Gastrocnemius medialis (tissue), 4 donors: ENCODE measurements at regions not wholly inside any gene's neighbourhood (a gene's known extent, or its start where the extent isn't known, plus 50 kb on each side); places are given as distances from the start of the nearest gene placed in this dataset.

Experiments used
- ATAC-seq, 2 donors: fragments of 150-250 bp; one replicate each; pipeline ENCODE4 v1.9.1; 2016
- DNase-seq, 2 donors: peaks; one replicate each; pipeline ENCODE4 v3.0.0-alpha.2; 2019
- H3K27ac ChIP-seq, 4 donors: fragments of 200-600 bp; sonication (generic); 1 replicate in 1 of 4; 2 replicates in 3 of 4; pipeline ENCODE4 v1.5.1; 2016 to 2018; ENCODE audit warnings: mild to moderate bottlenecking in 2 of 4, moderate library complexity in 1 of 4
- H3K27me3 ChIP-seq, 3 donors: fragments of 200-600 bp; sonication (generic) in 2 of 3; 1 replicate in 1 of 3; 2 replicates in 2 of 3; pipeline versions ENCODE4 v1.5.1 to v1.6.0; 2016 to 2019; ENCODE audit warnings: mild to moderate bottlenecking in 1 of 3, moderate library complexity in 1 of 3
- H3K36me3 ChIP-seq, 2 donors: fragments of 200-600 bp; sonication (generic) in 1 of 2; one replicate each; pipeline ENCODE4 v1.5.1; 2017 to 2018
- H3K4me1 ChIP-seq, 2 donors: fragments of 200-600 bp; sonication (generic) in 1 of 2; one replicate each; pipeline ENCODE4 v1.5.1; 2016 to 2017; ENCODE audit warnings: mild to moderate bottlenecking in 2 of 2
- H3K4me3 ChIP-seq, 4 donors: fragments of 200-600 bp; sonication (generic) in 3 of 4; 1 replicate in 1 of 4; 2 replicates in 3 of 4; pipeline ENCODE4 v1.5.1; 2016 to 2019; ENCODE audit warnings: mild to moderate bottlenecking in 2 of 4
- H3K9me3 ChIP-seq, 3 donors: fragments of 200-600 bp; sonication (generic) in 2 of 3; 1 replicate in 1 of 3; 2 replicates in 2 of 3; pipeline ENCODE4 v1.5.1; 2016 to 2019
- CTCF ChIP-seq, 5 experiments: fragments of 450-650 bp in 3 of 5; fragments of 200-600 bp in 2 of 5; sonication (generic) in 2 of 5; IDR thresholded peaks in 4 of 5; conservative IDR thresholded peaks in 1 of 5; 1 replicate in 4 of 5; 2 replicates in 1 of 5; pipeline ENCODE4 v1.5.1; 2016 to 2019; ENCODE audit warnings: antibody characterized with exemption in 5 of 5, mild to moderate bottlenecking in 3 of 5, moderate library complexity in 3 of 5
- POLR2A ChIP-seq, 2 donors: fragments of 450-650 bp; IDR thresholded peaks; one replicate each; pipeline ENCODE4 v1.6.1; 2017; ENCODE audit warnings: antibody characterized with exemption in 2 of 2, mild to moderate bottlenecking in 2 of 2, moderate library complexity in 2 of 2
- in situ Hi-C, 4 donors: fragments of 200-750 bp; cut with MboI; loops; one replicate each; pipeline versions ENCODE4 v1.15.0 to v1.8.0; 2017; ENCODE audit warnings: low sequenced_read_pairs in 4 of 4
- intact Hi-C: fragments of 100-400 bp; cut with DNase I; formaldehyde crosslinking; loops from one replicate; pipeline ENCODE4 v1.15.1; 2023; ENCODE audit warnings: low total_unique reads

GRCh38 chr12:66879409-66879808 lies 200.5 kb upstream of the GRIP1 start:
- ATAC-seq (no peak), DNase-seq (no peak)
- H3K36me3 ChIP-seq, result no peaks in the 10 kb centered on the region
- H3K4me1 ChIP-seq, result no peaks in the 10 kb centered on the region
- H3K4me3 ChIP-seq, result no peak overlapping the region
- H3K9me3 ChIP-seq, result no peaks in the 10 kb centered on the region
- no peaks in the 10 kb centered on the region for H3K27me3 ChIP-seq
- in situ Hi-C loops, result no loop called here
- intact Hi-C loops, result no loop called here
- no peak overlapping the region for H3K27ac ChIP-seq
- TF ChIP-seq POLR2A (IDR thresholded peaks at IDR 0.05) (no peak), CTCF (IDR thresholded peaks at IDR 0.05 in 4 of 5, conservative IDR thresholded peaks at IDR 0.05 in 1 of 5) (no peak)

- intact Hi-C loops, result no loop called here
- ATAC-seq, result no peak
- Histone ChIP-seq H3K27me3 (no peaks in the 10 kb centered on the region), H3K4me1 (no peaks in the 10 kb centered on the region), H3K9me3 (no peaks in the 10 kb centered on the region), H3K4me3 (no peak overlapping the region), H3K27ac (no peak overlapping the region), H3K36me3 (no peaks in the 10 kb centered on the region)
- TF ChIP-seq POLR2A (IDR thresholded peaks at IDR 0.05), result no peak
- no peak for TF ChIP-seq CTCF (IDR thresholded peaks at IDR 0.05 in 4 of 5, conservative IDR thresholded peaks at IDR 0.05 in 1 of 5)
- DNase-seq, result no peak
- in situ Hi-C loops, result no loop called here
Measured at GRCh38 chr12:66881386-66881785, 202.5 kb upstream of the GRIP1 start.

GRCh38 chr12:66884091-66884490 lies 205.2 kb upstream of the GRIP1 start:
- H3K9me3 ChIP-seq, result no peaks in the 10 kb centered on the region
- no peak overlapping the region for H3K4me3 ChIP-seq
- ATAC-seq (no peak), DNase-seq (no peak)
- H3K27ac ChIP-seq, result no peak overlapping the region
- TF ChIP-seq POLR2A (IDR thresholded peaks at IDR 0.05) (no peak), CTCF (IDR thresholded peaks at IDR 0.05 in 4 of 5, conservative IDR thresholded peaks at IDR 0.05 in 1 of 5) (no peak)
- intact Hi-C loops, result no loop called here
- H3K4me1 ChIP-seq, result no peaks in the 10 kb centered on the region
- in situ Hi-C loops, result no loop called here
- no peaks in the 10 kb centered on the region for H3K36me3 ChIP-seq
- no peaks in the 10 kb centered on the region for H3K27me3 ChIP-seq

GRCh38 chr12:66885115-66885875 lies 206.4 kb upstream of the GRIP1 start:
- no peak for ATAC-seq
- in situ Hi-C loops (no loop called here), intact Hi-C loops (no loop called here)

More at GRCh38 chr12:66885115-66885875, 206.4 kb upstream of the GRIP1 start:
- no peak for TF ChIP-seq POLR2A (IDR thresholded peaks at IDR 0.05)
- TF ChIP-seq CTCF (IDR thresholded peaks at IDR 0.05 in 4 of 5, conservative IDR thresholded peaks at IDR 0.05 in 1 of 5), result no peak
- no peaks in the 10 kb centered on the region for H3K36me3 ChIP-seq
- H3K27me3 ChIP-seq, result no peaks in the 10 kb centered on the region
- no peaks in the 10 kb centered on the region for H3K4me1 ChIP-seq
- no peak overlapping the region for H3K27ac ChIP-seq
- DNase-seq, result no peak
- no peak overlapping the region for H3K4me3 ChIP-seq
- H3K9me3 ChIP-seq, result no peaks in the 10 kb centered on the region
